Liver (tissue), 3 donors: ENCODE measurements at regions not wholly inside any gene's neighbourhood (a gene's known extent, or its start where the extent isn't known, plus 50 kb on each side); places are given as distances from the start of the nearest gene placed in this dataset.
A peak's percentile ranks its signal among the peaks of the same experiment; 100 is the strongest.
"Not testable (repeated sequence)": the region's sequence is repeated elsewhere in the genome, so short reads cannot be mapped to it uniquely, and the experiment has no call there.

ENCODE experiments used
- ATF3 ChIP-seq: IDR thresholded peaks from 2 replicates; pipeline ENCODE4 v1.6.1; 2016; ENCODE audit warnings: antibody characterized with exemption
- JUND ChIP-seq, 2 donors: IDR thresholded peaks; 2 replicates each; pipeline ENCODE4 v1.6.1; 2016; ENCODE audit warnings: antibody characterized with exemption in 2 of 2
- NR2F2 ChIP-seq: IDR thresholded peaks from 2 replicates; pipeline ENCODE4 v1.6.1; 2016; ENCODE audit warnings: antibody characterized with exemption
- RAD21 ChIP-seq, 2 donors: IDR thresholded peaks; 2 replicates each; pipeline ENCODE4 v1.6.1; 2016; ENCODE audit warnings: antibody characterized with exemption in 2 of 2, mild to moderate bottlenecking in 2 of 2
- SP1 ChIP-seq: IDR thresholded peaks from 2 replicates; pipeline ENCODE4 v1.6.1; 2018; ENCODE audit warnings: antibody characterized with exemption, mild to moderate bottlenecking
- TF ChIP-seq, protein P1 (sequence below): fragments of 150-350 bp; IDR thresholded peaks from 2 replicates; pipeline ENCODE4 v1.5.1; 2017; ENCODE audit warnings: improper control_type of control experiment, low read depth, low read length; ENCODE audit not compliant: missing input control
- TF ChIP-seq, protein P2 (sequence below): IDR thresholded peaks from 2 replicates; pipeline ENCODE4 v1.6.1; 2016; ENCODE audit warnings: antibody characterized with exemption
- donor health status: healthy.
- donor health status: healthy.

GRCh38 chr3:75552095-75552494 is 112.0 kb upstream of the FRG2C start:
- TF ChIP-seq, protein P1, sequence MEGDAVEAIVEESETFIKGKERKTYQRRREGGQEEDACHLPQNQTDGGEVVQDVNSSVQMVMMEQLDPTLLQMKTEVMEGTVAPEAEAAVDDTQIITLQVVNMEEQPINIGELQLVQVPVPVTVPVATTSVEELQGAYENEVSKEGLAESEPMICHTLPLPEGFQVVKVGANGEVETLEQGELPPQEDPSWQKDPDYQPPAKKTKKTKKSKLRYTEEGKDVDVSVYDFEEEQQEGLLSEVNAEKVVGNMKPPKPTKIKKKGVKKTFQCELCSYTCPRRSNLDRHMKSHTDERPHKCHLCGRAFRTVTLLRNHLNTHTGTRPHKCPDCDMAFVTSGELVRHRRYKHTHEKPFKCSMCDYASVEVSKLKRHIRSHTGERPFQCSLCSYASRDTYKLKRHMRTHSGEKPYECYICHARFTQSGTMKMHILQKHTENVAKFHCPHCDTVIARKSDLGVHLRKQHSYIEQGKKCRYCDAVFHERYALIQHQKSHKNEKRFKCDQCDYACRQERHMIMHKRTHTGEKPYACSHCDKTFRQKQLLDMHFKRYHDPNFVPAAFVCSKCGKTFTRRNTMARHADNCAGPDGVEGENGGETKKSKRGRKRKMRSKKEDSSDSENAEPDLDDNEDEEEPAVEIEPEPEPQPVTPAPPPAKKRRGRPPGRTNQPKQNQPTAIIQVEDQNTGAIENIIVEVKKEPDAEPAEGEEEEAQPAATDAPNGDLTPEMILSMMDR: peak; percentile 36
- TF ChIP-seq SP1; ATF3; NR2F2; JUND (IDR thresholded peaks at IDR 0.05): not testable (repeated sequence)
- peak in 1 of 2 donors; percentile 73 for TF ChIP-seq RAD21 (IDR thresholded peaks at IDR 0.05)
- TF ChIP-seq, protein P2, sequence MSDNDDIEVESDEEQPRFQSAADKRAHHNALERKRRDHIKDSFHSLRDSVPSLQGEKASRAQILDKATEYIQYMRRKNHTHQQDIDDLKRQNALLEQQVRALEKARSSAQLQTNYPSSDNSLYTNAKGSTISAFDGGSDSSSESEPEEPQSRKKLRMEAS: not testable (repeated sequence)
